ENCODE measurements at regions not wholly inside any gene's neighbourhood (a gene's known extent, or its start where the extent isn't known, plus 50 kb on each side); places are given as distances from the start of the nearest gene placed in this dataset.

- Histone ChIP-seq H3K9me1 (replicated peaks; ENCODE audit: control insufficient read depth, extremely low read depth, insufficient read depth, low read length) (no peaks in the 10 kb centered on the region), H3K4me2 (ENCODE audit: insufficient read depth, low read length) (no peak overlapping the region), H2AFZ (ENCODE audit: low read depth, low read length) (no peak overlapping the region), H3K27me3 (ENCODE audit: control insufficient read depth in 2 of 2, insufficient read depth in 2 of 2, low read length in 2 of 2) (no peaks in the 10 kb centered on the region), H3K9me3 (replicated peaks; ENCODE audit: control insufficient read depth, insufficient read depth, low read length) (no peaks in the 10 kb centered on the region), H3K4me1 (ENCODE audit: control insufficient read depth, extremely low read depth, insufficient read depth, low read length) (no peaks in the 10 kb centered on the region), H3K9ac (replicated peaks; ENCODE audit: extremely low read depth, insufficient read depth, low read length) (no peak overlapping the region), H3K79me2 (ENCODE audit: control insufficient read depth, insufficient read depth, low read length) (no peaks in the 10 kb centered on the region), H3K4me3 (replicated peaks in 1 of 3; ENCODE audit: insufficient read depth in 1 of 3, low read depth in 1 of 3, low read length in 3 of 3) (no peak overlapping the region), H3K36me3 (ENCODE audit: control insufficient read depth in 2 of 2, extremely low read depth in 1 of 2, insufficient read depth in 2 of 2, low read length in 2 of 2) (no peaks in the 10 kb centered on the region), H3K27ac (ENCODE audit: insufficient read depth, low read depth, low read length) (no peak overlapping the region), H4K20me1 (replicated peaks; ENCODE audit: control insufficient read depth, extremely low read depth, insufficient read depth, low read length) (no peaks in the 10 kb centered on the region)
- dilution Hi-C loops (cut with MboI; ENCODE audit: extremely low pct_ligation_motif_present, low sequenced_read_pairs) (no loop called here), intact Hi-C loops (cut with micrococcal nuclease) (no loop called here)
- CTCF ChIA-PET: no interaction called here
- no TSS peak for BruUV-seq (replicated peaks)
- no peak for TF ChIP-seq POLR2AphosphoS5 (IDR thresholded peaks at IDR 0.05; ENCODE audit: insufficient read depth, low read depth, low read length)
- TF ChIP-seq FOS (IDR thresholded peaks at IDR 0.05; ENCODE audit: borderline replicate concordance, insufficient read depth, low read length): no peak
- TF ChIP-seq MAX (IDR thresholded peaks at IDR 0.05; ENCODE audit: insufficient read depth, insufficient read length): no peak
- no peak for TF ChIP-seq JUN (IDR thresholded peaks at IDR 0.05; ENCODE audit: borderline replicate concordance, insufficient read depth, insufficient read length, low read depth)
- TF ChIP-seq MYC (IDR thresholded peaks at IDR 0.05; ENCODE audit: low read depth, low read length): no peak
- TF ChIP-seq POLR2A (IDR thresholded peaks at IDR 0.05; ENCODE audit: low read depth, low read length): no peak
- TF ChIP-seq CTCF (IDR thresholded peaks at IDR 0.05; ENCODE audit: extremely low read depth in 1 of 2, insufficient read depth in 1 of 2, low read depth in 1 of 2, low read length in 2 of 2): no peak
- POLR2A ChIA-PET: no interaction called here
- no peak for FAIRE-seq
- DNase-seq (ENCODE audit: low read depth, low spot score): no peak
Observed at GRCh38 chr3:21936207-21936606, 185.2 kb upstream of the ZNF385D start.

GRCh38 chr3:21938267-21938681 is 187.3 kb upstream of the ZNF385D start:
- FAIRE-seq (no peak), DNase-seq (ENCODE audit: low read depth, low spot score) (no peak)
- Histone ChIP-seq H3K79me2 (ENCODE audit: control insufficient read depth, insufficient read depth, low read length) (no peaks in the 10 kb centered on the region), H3K36me3 (ENCODE audit: control insufficient read depth in 2 of 2, extremely low read depth in 1 of 2, insufficient read depth in 2 of 2, low read length in 2 of 2) (no peaks in the 10 kb centered on the region), H3K9me1 (replicated peaks; ENCODE audit: control insufficient read depth, extremely low read depth, insufficient read depth, low read length) (no peaks in the 10 kb centered on the region), H3K4me1 (ENCODE audit: control insufficient read depth, extremely low read depth, insufficient read depth, low read length) (no peaks in the 10 kb centered on the region), H3K9ac (replicated peaks; ENCODE audit: extremely low read depth, insufficient read depth, low read length) (no peak overlapping the region), H3K27me3 (ENCODE audit: control insufficient read depth in 2 of 2, insufficient read depth in 2 of 2, low read length in 2 of 2) (no peaks in the 10 kb centered on the region), H4K20me1 (replicated peaks; ENCODE audit: control insufficient read depth, extremely low read depth, insufficient read depth, low read length) (no peaks in the 10 kb centered on the region), H3K4me2 (ENCODE audit: insufficient read depth, low read length) (no peak overlapping the region), H2AFZ (ENCODE audit: low read depth, low read length) (no peak overlapping the region), H3K9me3 (replicated peaks; ENCODE audit: control insufficient read depth, insufficient read depth, low read length) (no peaks in the 10 kb centered on the region), H3K27ac (ENCODE audit: insufficient read depth, low read depth, low read length) (no peak overlapping the region), H3K4me3 (replicated peaks in 1 of 3; ENCODE audit: insufficient read depth in 1 of 3, low read depth in 1 of 3, low read length in 3 of 3) (no peak overlapping the region)
- intact Hi-C loops (cut with micrococcal nuclease): no loop called here
- TF ChIP-seq EZH2 (IDR thresholded peaks at IDR 0.05; ENCODE audit: borderline replicate concordance, low read depth, low read length, severe bottlenecking): no peak
- no peak for TF ChIP-seq GATA2 (IDR thresholded peaks at IDR 0.05; ENCODE audit: insufficient read depth, insufficient read length, low read depth, low read length)
- TF ChIP-seq POLR2A (IDR thresholded peaks at IDR 0.05; ENCODE audit: low read depth, low read length): no peak
- no peak for TF ChIP-seq MYC (IDR thresholded peaks at IDR 0.05; ENCODE audit: low read depth, low read length)
- TF ChIP-seq POLR2AphosphoS5 (IDR thresholded peaks at IDR 0.05; ENCODE audit: insufficient read depth, low read depth, low read length): no peak
- TF ChIP-seq MAX (IDR thresholded peaks at IDR 0.05; ENCODE audit: insufficient read depth, insufficient read length): no peak
- no peak for TF ChIP-seq JUN (IDR thresholded peaks at IDR 0.05; ENCODE audit: borderline replicate concordance, insufficient read depth, insufficient read length, low read depth)
- no peak for TF ChIP-seq CTCF (IDR thresholded peaks at IDR 0.05; ENCODE audit: extremely low read depth in 1 of 2, insufficient read depth in 1 of 2, low read depth in 1 of 2, low read length in 2 of 2)
- no TSS peak for BruUV-seq (replicated peaks)
- dilution Hi-C loops (cut with MboI; ENCODE audit: extremely low pct_ligation_motif_present, low sequenced_read_pairs): no loop called here
- ChIA-PET POLR2A (no interaction called here), CTCF (no interaction called here)

Data from endothelial cell of umbilical vein (primary cell).